DOHH2 (cell line): ENCODE measurements at regions not wholly inside any gene's neighbourhood (a gene's known extent, or its start where the extent isn't known, plus 50 kb on each side); places are given as distances from the start of the nearest gene placed in this dataset.

Experiments used
- H3F3A ChIP-seq: fragments of 200-600 bp; sonication (generic), shearing (Covaris generic); 2 replicates; pipeline ENCODE4 v1.6.0; 2016; ENCODE audit warnings: antibody characterized with exemption, mild to moderate bottlenecking; ENCODE audit not compliant: control insufficient read depth, insufficient read depth
- H3K27ac ChIP-seq: fragments of 200-600 bp; sonication (generic); 2 replicates; pipeline ENCODE4 v1.5.1; 2014; ENCODE audit warnings: low read depth, mild to moderate bottlenecking, low read length, moderate library complexity
- H3K27me3 ChIP-seq: fragments of 200-600 bp; sonication (generic); 2 replicates; pipeline ENCODE4 v1.6.1; 2014; ENCODE audit warnings: mild to moderate bottlenecking, low read length, mixed read lengths; ENCODE audit not compliant: control insufficient read depth
- H3K36me3 ChIP-seq: fragments of 200-600 bp; sonication (generic); 2 replicates; pipeline ENCODE4 v1.6.1; 2014; ENCODE audit warnings: mild to moderate bottlenecking, low read length, moderate library complexity, mixed read lengths; ENCODE audit not compliant: control insufficient read depth
- H3K4me1 ChIP-seq: fragments of 200-600 bp; sonication (generic); 2 replicates; pipeline ENCODE4 v1.6.1; 2014; ENCODE audit warnings: mild to moderate bottlenecking, low read length, mixed read lengths; ENCODE audit not compliant: control insufficient read depth
- H3K4me2 ChIP-seq: fragments of 200-600 bp; sonication (generic); 2 replicates; pipeline ENCODE4 v1.6.0; 2014; ENCODE audit warnings: mild to moderate bottlenecking, low read length, moderate library complexity
- H3K4me3 ChIP-seq: fragments of 200-600 bp; sonication (generic); 2 replicates; pipeline ENCODE4 v1.5.1; 2014; ENCODE audit warnings: mild to moderate bottlenecking, low read length, mixed read lengths
- H3K79me2 ChIP-seq: fragments of 200-600 bp; sonication (generic); 2 replicates; pipeline ENCODE4 v1.6.1; 2014; ENCODE audit warnings: mild to moderate bottlenecking, low read length, mixed read lengths; ENCODE audit not compliant: control insufficient read depth
- H3K9me2 ChIP-seq: fragments of 200-600 bp; sonication (generic); replicated peaks from 2 replicates; pipeline ENCODE4 v1.6.1; 2014; ENCODE audit warnings: mild to moderate bottlenecking, low read length, mixed read lengths; ENCODE audit not compliant: control insufficient read depth
- H3K9me3 ChIP-seq: fragments of 200-600 bp; sonication (generic); 2 replicates; pipeline ENCODE4 v1.6.1; 2014; ENCODE audit warnings: antibody characterized with exemption, low read length, mixed read lengths; ENCODE audit not compliant: control insufficient read depth, insufficient read depth
- H4K20me1 ChIP-seq: fragments of 200-600 bp; sonication (generic); 2 replicates; pipeline ENCODE4 v1.6.0; 2014; ENCODE audit warnings: low read depth, mild to moderate bottlenecking, antibody characterized with exemption, low read length, moderate library complexity; ENCODE audit not compliant: control insufficient read depth, insufficient read depth
- EZH2phosphoT487 ChIP-seq: fragments of 200-600 bp; sonication (generic); IDR thresholded peaks from 2 replicates; pipeline ENCODE4 v1.6.1; 2017; ENCODE audit warnings: borderline replicate concordance, mild to moderate bottlenecking, antibody characterized with exemption, low read length, moderate library complexity, mixed read lengths
- TF ChIP-seq, protein P1 (sequence below): fragments of 200-600 bp; sonication (generic); IDR thresholded peaks from one replicate; pipeline ENCODE4 v1.5.1; 2014; ENCODE audit warnings: antibody characterized with exemption, mild to moderate bottlenecking, low read depth, low read length; ENCODE audit not compliant: poor library complexity, severe bottlenecking

DNA sequence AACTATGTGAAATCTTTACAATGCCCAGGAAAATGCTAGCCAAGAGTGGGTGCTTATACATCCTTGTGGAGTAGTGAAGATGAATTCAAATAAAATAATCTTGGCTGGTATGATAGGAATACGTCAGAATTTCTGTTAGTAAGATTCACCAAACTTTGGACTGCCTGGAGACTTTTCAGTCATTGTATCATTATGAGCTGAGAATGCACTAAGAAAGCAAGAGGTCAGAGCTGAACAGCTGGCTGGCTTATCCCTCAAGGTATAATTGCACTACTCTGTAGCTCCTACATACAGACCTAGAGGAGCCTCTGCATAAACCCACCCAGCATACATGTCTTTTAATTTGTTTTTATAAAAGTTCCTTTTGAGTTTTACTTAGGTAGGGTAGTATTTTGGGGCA lies 568.5 kb upstream of the RIOK2 start:
- Histone ChIP-seq H3K79me2 (no peaks in the 10 kb centered on the region), H3K27ac (no peak overlapping the region), H3K9me3 (no peaks in the 10 kb centered on the region), H3K36me3 (no peaks in the 10 kb centered on the region), H3K4me2 (no peak overlapping the region), H3K27me3 (no peaks in the 10 kb centered on the region), H3K4me3 (no peak overlapping the region), H3K9me2 (no peaks in the 10 kb centered on the region), H3F3A (no peaks in the 10 kb centered on the region), H4K20me1 (no peaks in the 10 kb centered on the region), H3K4me1 (no peaks in the 10 kb centered on the region)
- no peak for TF ChIP-seq EZH2phosphoT487
- TF ChIP-seq, protein P1, sequence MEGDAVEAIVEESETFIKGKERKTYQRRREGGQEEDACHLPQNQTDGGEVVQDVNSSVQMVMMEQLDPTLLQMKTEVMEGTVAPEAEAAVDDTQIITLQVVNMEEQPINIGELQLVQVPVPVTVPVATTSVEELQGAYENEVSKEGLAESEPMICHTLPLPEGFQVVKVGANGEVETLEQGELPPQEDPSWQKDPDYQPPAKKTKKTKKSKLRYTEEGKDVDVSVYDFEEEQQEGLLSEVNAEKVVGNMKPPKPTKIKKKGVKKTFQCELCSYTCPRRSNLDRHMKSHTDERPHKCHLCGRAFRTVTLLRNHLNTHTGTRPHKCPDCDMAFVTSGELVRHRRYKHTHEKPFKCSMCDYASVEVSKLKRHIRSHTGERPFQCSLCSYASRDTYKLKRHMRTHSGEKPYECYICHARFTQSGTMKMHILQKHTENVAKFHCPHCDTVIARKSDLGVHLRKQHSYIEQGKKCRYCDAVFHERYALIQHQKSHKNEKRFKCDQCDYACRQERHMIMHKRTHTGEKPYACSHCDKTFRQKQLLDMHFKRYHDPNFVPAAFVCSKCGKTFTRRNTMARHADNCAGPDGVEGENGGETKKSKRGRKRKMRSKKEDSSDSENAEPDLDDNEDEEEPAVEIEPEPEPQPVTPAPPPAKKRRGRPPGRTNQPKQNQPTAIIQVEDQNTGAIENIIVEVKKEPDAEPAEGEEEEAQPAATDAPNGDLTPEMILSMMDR: no peak

DNA sequence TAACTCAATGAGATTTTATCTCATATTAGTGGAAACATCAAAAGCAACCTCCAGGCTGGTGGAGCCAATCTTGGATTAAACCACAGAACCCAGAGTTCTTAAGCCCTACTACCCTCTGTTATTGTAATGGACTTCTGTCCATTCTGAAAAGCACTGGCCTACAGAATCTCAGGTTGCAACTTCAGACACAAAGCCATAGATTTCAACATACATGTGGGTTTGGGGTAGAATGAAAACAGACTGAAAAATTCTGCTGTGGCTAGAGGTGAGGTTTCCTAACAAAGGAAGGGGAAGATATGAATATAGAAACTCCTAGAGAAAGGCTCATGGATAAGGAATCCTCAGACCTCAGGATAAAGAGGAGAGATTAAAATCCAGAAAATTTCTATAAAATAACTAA lies 569.8 kb upstream of the RIOK2 start:
- TF ChIP-seq, protein P1: no peak
- TF ChIP-seq EZH2phosphoT487: no peak
- no peaks in the 10 kb centered on the region for H3F3A ChIP-seq
- no peak overlapping the region for H3K4me2 ChIP-seq
- H3K36me3 ChIP-seq: no peaks in the 10 kb centered on the region
- H3K27ac ChIP-seq: no peak overlapping the region
- no peaks in the 10 kb centered on the region for H3K79me2 ChIP-seq
- H3K4me1 ChIP-seq: no peaks in the 10 kb centered on the region
- H3K4me3 ChIP-seq: no peak overlapping the region
- H3K9me3 ChIP-seq: no peaks in the 10 kb centered on the region
- no peaks in the 10 kb centered on the region for H4K20me1 ChIP-seq
- H3K9me2 ChIP-seq: no peaks in the 10 kb centered on the region
- H3K27me3 ChIP-seq: no peaks in the 10 kb centered on the region

DNA sequence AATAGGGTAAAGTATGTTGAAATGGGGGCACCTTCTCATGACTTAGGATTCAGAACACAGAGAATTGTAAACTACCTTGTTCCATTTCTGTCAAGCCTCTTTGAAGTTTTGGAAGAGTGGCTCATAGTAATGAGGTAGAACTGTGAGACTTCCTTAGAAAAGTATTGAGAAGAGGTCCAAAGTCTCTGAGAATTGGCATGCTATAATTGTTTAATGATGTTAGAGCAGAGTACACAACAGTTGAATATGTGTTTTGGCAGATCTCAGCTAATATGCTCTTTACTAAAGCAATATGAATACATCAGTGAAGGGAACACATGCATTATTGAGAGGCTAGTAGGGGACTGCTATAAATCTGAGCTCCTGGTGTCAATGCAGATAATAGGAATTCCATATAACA lies 579.4 kb upstream of the RIOK2 start:
- H3K4me3 ChIP-seq: no peak overlapping the region
- H3K9me3 ChIP-seq: no peaks in the 10 kb centered on the region
- H3F3A ChIP-seq: no peaks in the 10 kb centered on the region
- H3K79me2 ChIP-seq: no peaks in the 10 kb centered on the region
- no peaks in the 10 kb centered on the region for H3K36me3 ChIP-seq
- no peaks in the 10 kb centered on the region for H3K27me3 ChIP-seq
- TF ChIP-seq, protein P1: no peak
- TF ChIP-seq EZH2phosphoT487: no peak
- no peak overlapping the region for H3K4me2 ChIP-seq
- H4K20me1 ChIP-seq: no peaks in the 10 kb centered on the region
- no peaks in the 10 kb centered on the region for H3K9me2 ChIP-seq
- H3K27ac ChIP-seq: no peak overlapping the region
- H3K4me1 ChIP-seq: no peaks in the 10 kb centered on the region

DNA sequence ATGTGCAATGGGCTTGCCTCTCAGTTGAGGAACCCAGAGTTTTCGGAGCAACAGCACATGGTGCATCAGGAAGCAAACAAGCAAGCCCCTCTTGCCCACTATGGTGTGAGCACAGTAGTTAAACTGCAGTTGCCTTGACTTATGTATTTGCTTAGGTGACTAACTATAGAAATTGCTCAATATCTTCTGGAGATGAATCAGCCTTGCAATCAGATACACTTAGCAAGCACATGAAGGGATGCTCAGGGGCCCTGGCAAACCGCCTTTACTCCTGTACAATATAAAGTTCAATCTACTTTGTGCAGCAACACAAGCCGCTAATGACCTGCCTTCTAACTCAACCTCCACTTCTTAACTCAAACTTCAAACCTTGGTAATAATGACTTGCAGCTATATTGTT lies 581.7 kb upstream of the RIOK2 start:
- H3K4me3 ChIP-seq: no peak overlapping the region
- no peaks in the 10 kb centered on the region for H3K4me1 ChIP-seq
- no peaks in the 10 kb centered on the region for H3F3A ChIP-seq
- no peaks in the 10 kb centered on the region for H3K36me3 ChIP-seq
- H4K20me1 ChIP-seq: no peaks in the 10 kb centered on the region
- no peaks in the 10 kb centered on the region for H3K79me2 ChIP-seq
- no peaks in the 10 kb centered on the region for H3K9me3 ChIP-seq
- H3K27ac ChIP-seq: no peak overlapping the region
- H3K27me3 ChIP-seq: no peaks in the 10 kb centered on the region
- H3K9me2 ChIP-seq: no peaks in the 10 kb centered on the region
- TF ChIP-seq EZH2phosphoT487: no peak
- TF ChIP-seq, protein P1: no peak
- H3K4me2 ChIP-seq: no peak overlapping the region
